Astrocyte (in vitro differentiated cells and primary cell): ENCODE measurements at regions not wholly inside any gene's neighbourhood (a gene's known extent, or its start where the extent isn't known, plus 50 kb on each side); places are given as distances from the start of the nearest gene placed in this dataset.
A peak's percentile ranks its signal among the peaks of the same experiment; 100 is the strongest.

Source experiments
- DNase-seq: peaks from one replicate; pipeline ENCODE4 v3.0.0-alpha.2; 2010; ENCODE audit warnings: low read depth
- FAIRE-seq: peaks from 2 replicates; lab custom pipeline; 2011; peaks lifted over from hg19 to GRCh38; lab: Jason Lieb, UNC
- H2AFZ ChIP-seq: 2 replicates; pipeline ENCODE4 v1.6.0; 2012; ENCODE audit warnings: low read depth, low read length, inconsistent platforms
- H3K27ac ChIP-seq: 2 replicates; pipeline ENCODE4 v1.5.1; 2011; ENCODE audit warnings: low read depth, low read length, inconsistent platforms
- H3K27me3 ChIP-seq: 2 replicates; pipeline ENCODE4 v1.6.0; 2011; ENCODE audit warnings: low read length, inconsistent platforms; ENCODE audit not compliant: insufficient read depth
- H3K36me3 ChIP-seq: 2 replicates; pipeline ENCODE4 v1.5.1; 2011; ENCODE audit warnings: low read length, inconsistent platforms; ENCODE audit not compliant: insufficient read depth
- H3K4me1 ChIP-seq: 2 replicates; pipeline ENCODE4 v1.5.1; 2011; ENCODE audit warnings: low read length, inconsistent platforms; ENCODE audit not compliant: insufficient read depth
- H3K4me2 ChIP-seq: 2 replicates; pipeline ENCODE4 v1.6.0; 2012; ENCODE audit warnings: low read length, inconsistent platforms
- H3K4me3 ChIP-seq: 2 replicates; pipeline ENCODE4 v1.5.1; 2011; ENCODE audit warnings: low read depth, mild to moderate bottlenecking, low read length, inconsistent platforms; ENCODE audit not compliant: insufficient read depth
- H3K79me2 ChIP-seq: 2 replicates; pipeline ENCODE4 v1.6.0; 2012; ENCODE audit warnings: mild to moderate bottlenecking, low read length, inconsistent platforms; ENCODE audit not compliant: insufficient read depth
- H3K9ac ChIP-seq: 2 replicates; pipeline ENCODE4 v1.6.0; 2012; ENCODE audit warnings: mild to moderate bottlenecking, low read length, inconsistent platforms
- H3K9me3 ChIP-seq: 2 replicates; pipeline ENCODE4 v1.5.1; 2012; ENCODE audit warnings: low read depth, mild to moderate bottlenecking, low read length, inconsistent platforms; ENCODE audit not compliant: insufficient read depth
- H4K20me1 ChIP-seq: 2 replicates; pipeline ENCODE4 v1.6.0; 2012; ENCODE audit warnings: low read length, inconsistent platforms; ENCODE audit not compliant: insufficient read depth
- H3K27ac Mint-ChIP-seq: one replicate; pipeline ENCODE4 v1.8.0; 2021; ENCODE audit warnings: mild to moderate bottlenecking, mixed read lengths; ENCODE audit not compliant: unreplicated experiment
- H3K27me3 Mint-ChIP-seq: one replicate; pipeline ENCODE4 v1.8.0; 2021; ENCODE audit warnings: low read depth, mixed read lengths; ENCODE audit not compliant: unreplicated experiment
- H3K36me3 Mint-ChIP-seq: one replicate; pipeline ENCODE4 v1.8.0; 2021; ENCODE audit warnings: low read depth, mixed read lengths; ENCODE audit not compliant: unreplicated experiment
- H3K4me1 Mint-ChIP-seq: one replicate; pipeline ENCODE4 v1.8.0; 2021; ENCODE audit warnings: low read depth, mixed read lengths; ENCODE audit not compliant: unreplicated experiment
- H3K4me3 Mint-ChIP-seq: one replicate; pipeline ENCODE4 v1.8.0; 2021; ENCODE audit warnings: mild to moderate bottlenecking, moderate library complexity, mixed read lengths; ENCODE audit not compliant: unreplicated experiment
- H3K9me3 Mint-ChIP-seq: one replicate; pipeline ENCODE4 v1.8.0; 2021; ENCODE audit warnings: mild to moderate bottlenecking, mixed read lengths; ENCODE audit not compliant: unreplicated experiment
- CTCF ChIP-seq: IDR thresholded peaks from 2 replicates; pipeline ENCODE4 v1.5.1; 2011; ENCODE audit warnings: low read depth, mild to moderate bottlenecking, inconsistent platforms, low read length, moderate library complexity; ENCODE audit not compliant: insufficient read depth
- EZH2 ChIP-seq: IDR thresholded peaks from 2 replicates; pipeline ENCODE4 v1.6.1; 2012; ENCODE audit warnings: mild to moderate bottlenecking, low read length, inconsistent platforms; ENCODE audit not compliant: insufficient read depth

GRCh38 chr4:162645381-162645780 is 481.6 kb upstream of the FSTL5 start:
- no peaks in the 10 kb centered on the region for H3K79me2 ChIP-seq
- no peak overlapping the region for H2AFZ ChIP-seq
- no peaks in the 10 kb centered on the region for H3K27me3 ChIP-seq
- no peak overlapping the region for H3K27ac ChIP-seq
- H3K9ac ChIP-seq: no peak overlapping the region
- DNase-seq (peak; percentile 3), FAIRE-seq (no peak)
- H3K4me2 ChIP-seq: no peak overlapping the region
- H3K36me3 ChIP-seq: no peaks in the 10 kb centered on the region
- TF ChIP-seq CTCF (peak; percentile 7), EZH2 (no peak)
- no peaks in the 10 kb centered on the region for H3K9me3 Mint-ChIP-seq
- no peaks in the 10 kb centered on the region for H3K36me3 Mint-ChIP-seq
- peaks cover 6% of the 10 kb centered on the region for H3K4me1 ChIP-seq
- no peaks in the 10 kb centered on the region for H3K27me3 Mint-ChIP-seq
- no peaks in the 10 kb centered on the region for H4K20me1 ChIP-seq
- peak overlapping the region; percentile 84 for H3K27ac Mint-ChIP-seq
- H3K9me3 ChIP-seq: no peaks in the 10 kb centered on the region
- no peak overlapping the region for H3K4me3 Mint-ChIP-seq
- H3K4me3 ChIP-seq: no peak overlapping the region
- H3K4me1 Mint-ChIP-seq: peaks cover 23% of the 10 kb centered on the region

DNA sequence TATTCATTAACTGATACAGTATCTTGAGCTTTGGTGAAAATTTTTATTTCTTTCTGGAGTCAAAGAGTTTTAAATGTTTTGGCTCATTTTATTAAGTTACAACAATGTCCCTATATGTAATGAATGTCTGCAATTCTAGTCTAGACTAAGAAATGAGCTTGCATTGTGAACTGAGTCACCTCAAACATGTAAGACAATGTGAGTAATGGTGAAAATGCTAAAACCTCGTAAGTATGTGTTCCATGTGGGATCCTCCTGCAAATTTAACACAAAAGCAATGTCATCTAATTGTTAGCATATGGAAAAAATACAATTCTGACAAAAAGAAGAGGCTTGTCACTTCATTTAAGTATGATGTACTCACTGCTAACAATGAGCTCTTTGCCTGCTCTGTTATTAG is 480.5 kb upstream of the FSTL5 start:
- Histone ChIP-seq H3K9me3 (no peaks in the 10 kb centered on the region), H3K27ac (peak overlapping the region; percentile 31), H3K36me3 (no peaks in the 10 kb centered on the region), H2AFZ (no peak overlapping the region), H3K9ac (no peak overlapping the region), H4K20me1 (no peaks in the 10 kb centered on the region), H3K27me3 (no peaks in the 10 kb centered on the region), H3K4me1 (peaks cover 6% of the 10 kb centered on the region), H3K4me2 (peak overlapping the region; percentile 29), H3K79me2 (no peaks in the 10 kb centered on the region), H3K4me3 (no peak overlapping the region)
- peak; percentile 86 for DNase-seq
- Mint-ChIP-seq H3K4me1 (peaks cover 23% of the 10 kb centered on the region), H3K36me3 (no peaks in the 10 kb centered on the region), H3K9me3 (no peaks in the 10 kb centered on the region), H3K4me3 (no peak overlapping the region), H3K27me3 (no peaks in the 10 kb centered on the region), H3K27ac (peak overlapping the region; percentile 83)
- no peak for FAIRE-seq
- TF ChIP-seq EZH2 (no peak), CTCF (no peak)

DNA sequence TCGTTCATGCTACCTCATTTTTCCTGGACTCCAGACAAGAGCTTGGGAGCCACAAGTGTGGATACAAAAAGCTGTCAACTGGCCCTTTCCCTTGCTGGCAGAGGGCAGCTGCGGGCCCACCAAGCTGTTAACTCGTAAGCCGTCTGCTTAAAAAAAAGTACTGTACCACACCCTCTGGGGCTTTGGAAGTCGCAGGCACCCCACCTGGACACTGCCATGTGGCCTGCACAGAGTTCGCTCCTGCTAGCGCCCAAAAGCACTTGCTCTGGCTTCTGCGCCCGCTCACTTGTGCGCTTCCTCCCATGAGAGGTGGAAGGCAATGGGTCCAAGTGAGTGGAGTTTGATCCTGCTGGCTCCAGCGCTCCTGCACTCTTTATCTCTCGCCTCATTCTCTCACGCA is 476.4 kb upstream of the FSTL5 start:
- H3K27ac Mint-ChIP-seq: no peak overlapping the region
- H3K4me1 Mint-ChIP-seq: peaks cover 11% of the 10 kb centered on the region
- no peaks in the 10 kb centered on the region for H3K27me3 Mint-ChIP-seq
- Histone ChIP-seq H3K27me3 (no peaks in the 10 kb centered on the region), H2AFZ (no peak overlapping the region), H3K4me3 (no peak overlapping the region), H3K79me2 (no peaks in the 10 kb centered on the region), H4K20me1 (no peaks in the 10 kb centered on the region), H3K4me2 (no peak overlapping the region), H3K4me1 (peaks cover 6% of the 10 kb centered on the region), H3K27ac (no peak overlapping the region), H3K36me3 (no peaks in the 10 kb centered on the region), H3K9ac (no peak overlapping the region), H3K9me3 (no peaks in the 10 kb centered on the region)
- no peak for FAIRE-seq
- no peak for DNase-seq
- H3K4me3 Mint-ChIP-seq: no peak overlapping the region
- H3K9me3 Mint-ChIP-seq: no peaks in the 10 kb centered on the region
- TF ChIP-seq CTCF (no peak), EZH2 (no peak)
- no peaks in the 10 kb centered on the region for H3K36me3 Mint-ChIP-seq
